RWPE1 (cell line): ENCODE measurements at regions not wholly inside any gene's neighbourhood (a gene's known extent, or its start where the extent isn't known, plus 50 kb on each side); places are given as distances from the start of the nearest gene placed in this dataset.

Source experiments
- CTCF ChIA-PET: fragments of 350-600 bp; sonication (Branson Sonifier 250); formaldehyde crosslinking; extraction: SDS; loops from one replicate; lab custom pipeline; 2021; lab: Yijun Ruan, JAX
- POLR2A ChIA-PET: fragments of 400-600 bp; formaldehyde crosslinking; extraction: SDS; loops from one replicate; lab custom pipeline; 2020; ENCODE audit warnings: antibody characterized with exemption; ENCODE audit not compliant: low non-redundant PET; lab: Yijun Ruan, JAX
- DNase-seq: peaks from one replicate; pipeline ENCODE4 v3.0.0; 2012; ENCODE audit warnings: low spot score
- H3K27ac ChIP-seq: fragments of 450-650 bp; 2 replicates; pipeline ENCODE4 v1.5.1; 2017
- CTCF ChIP-seq: fragments of 450-650 bp; conservative IDR thresholded peaks from 2 replicates; pipeline ENCODE4 v1.5.1; 2017; ENCODE audit warnings: low read depth, mild to moderate bottlenecking

GRCh38 chr9:93810028-93810971 is 144.9 kb downstream of the BARX1 start:
- DNase-seq: no peak
- CTCF ChIA-PET: no interaction called here
- POLR2A ChIA-PET: no interaction called here
- TF ChIP-seq CTCF: no peak
- H3K27ac ChIP-seq: no peak overlapping the region

- DNase-seq: no peak
- ChIA-PET POLR2A (no interaction called here), CTCF (interaction anchor here (0.8 to 2.0 kb wide), 2 partner anchors 11 to 18 kb away, joined by 6 to 7 read pairs; no protein-coding TSS in a partner anchor)
- H3K27ac ChIP-seq: no peak overlapping the region
- TF ChIP-seq CTCF: no peak
Measured at GRCh38 chr9:93809204-93809940, 145.8 kb downstream of the BARX1 start.

GRCh38 chr9:93808115-93809029 is 146.8 kb downstream of the BARX1 start:
- H3K27ac ChIP-seq: no peak overlapping the region
- TF ChIP-seq CTCF: no peak
- ChIA-PET POLR2A (no interaction called here), CTCF (interaction anchor here (0.6 to 2.0 kb wide), 3 partner anchors 11 to 19 kb away, joined by 3 to 7 read pairs (median 6); no protein-coding TSS in a partner anchor)
- DNase-seq: no peak

GRCh38 chr9:93807166-93808074 is 147.7 kb downstream of the BARX1 start:
- DNase-seq: no peak
- POLR2A ChIA-PET: no interaction called here

More at GRCh38 chr9:93807166-93808074, 147.7 kb downstream of the BARX1 start:
- CTCF ChIA-PET: interaction anchor here (2.0 kb wide), 1 partner anchor 20 kb away, joined by 7 read pairs; no protein-coding TSS in a partner anchor
- H3K27ac ChIP-seq: no peak overlapping the region
- TF ChIP-seq CTCF: no peak
